Smooth muscle cell (in vitro differentiated cells): ENCODE measurements at regions not wholly inside any gene's neighbourhood (a gene's known extent, or its start where the extent isn't known, plus 50 kb on each side); places are given as distances from the start of the nearest gene placed in this dataset.

ENCODE experiments used
- DNase-seq: peaks from one replicate; lab custom pipeline; 2025; ENCODE audit not compliant: unreplicated experiment; lab: John Stamatoyannopoulos, UW
- H2AFZ ChIP-seq: fragments of 200-600 bp; sonication (generic); 2 replicates; pipeline ENCODE4 v1.6.0; 2016; ENCODE audit warnings: antibody characterized with exemption, low read depth, mild to moderate bottlenecking
- H3F3A ChIP-seq: fragments of 200-600 bp; sonication (generic); 2 replicates; pipeline ENCODE4 v1.6.0; 2017; ENCODE audit warnings: antibody characterized with exemption, low read depth
- H3K27ac ChIP-seq: fragments of 200-600 bp; sonication (generic); 2 replicates; pipeline ENCODE4 v1.5.1; 2016; ENCODE audit warnings: low read depth, mild to moderate bottlenecking
- H3K27me3 ChIP-seq: fragments of 200-600 bp; sonication (generic); 2 replicates; pipeline ENCODE4 v1.6.1; 2016; ENCODE audit warnings: low read depth, mild to moderate bottlenecking
- H3K36me3 ChIP-seq: fragments of 200-600 bp; sonication (generic); 2 replicates; pipeline ENCODE4 v1.5.1; 2016; ENCODE audit warnings: low read depth
- H3K4me1 ChIP-seq: fragments of 200-600 bp; sonication (generic); 2 replicates; pipeline ENCODE4 v1.5.1; 2016; ENCODE audit warnings: low read depth
- H3K4me2 ChIP-seq: fragments of 200-600 bp; sonication (generic); 2 replicates; pipeline ENCODE4 v1.6.0; 2016; ENCODE audit warnings: mild to moderate bottlenecking
- H3K4me3 ChIP-seq: fragments of 200-600 bp; sonication (generic); 2 replicates; pipeline ENCODE4 v1.5.1; 2016; ENCODE audit warnings: mild to moderate bottlenecking
- H3K79me2 ChIP-seq: fragments of 200-600 bp; sonication (generic); 2 replicates; pipeline ENCODE4 v1.6.0; 2016; ENCODE audit warnings: low read depth, mild to moderate bottlenecking
- H3K9ac ChIP-seq: fragments of 200-600 bp; sonication (generic); 2 replicates; pipeline ENCODE4 v1.6.0; 2016; ENCODE audit warnings: low read depth
- H3K9me3 ChIP-seq: fragments of 200-600 bp; sonication (generic); replicated peaks from 2 replicates; pipeline ENCODE4 v1.5.1; 2016; ENCODE audit warnings: low read depth
- H4K20me1 ChIP-seq: fragments of 200-600 bp; sonication (generic); 2 replicates; pipeline ENCODE4 v1.6.0; 2016; ENCODE audit warnings: low read depth
- CTCF ChIP-seq: fragments of 200-600 bp; sonication (generic); IDR thresholded peaks from 2 replicates; pipeline ENCODE4 v1.5.1; 2017; ENCODE audit warnings: borderline replicate concordance, mild to moderate bottlenecking, antibody characterized with exemption; ENCODE audit not compliant: insufficient read depth, poor library complexity, severe bottlenecking
- WGBS: methylation state at CpG from one replicate; pipeline ENCODE4 v1.1.7; 2016; ENCODE audit warnings: low lambda C conversion rate; 5-methylcytosine and 5-hydroxymethylcytosine counted together

- H4K20me1 ChIP-seq = no peaks in the 10 kb centered on the region
- H3K27ac ChIP-seq = no peak overlapping the region
- no peaks in the 10 kb centered on the region for H3K36me3 ChIP-seq
- H3K79me2 ChIP-seq = no peaks in the 10 kb centered on the region
- no peak overlapping the region for H3K4me2 ChIP-seq
- H3K27me3 ChIP-seq = no peaks in the 10 kb centered on the region
- H3K9me3 ChIP-seq = peaks cover 15% of the 10 kb centered on the region
- DNase-seq = no peak
- no peaks in the 10 kb centered on the region for H3K4me1 ChIP-seq
- H3K9ac ChIP-seq = no peak overlapping the region
- H3K4me3 ChIP-seq = no peak overlapping the region
- H2AFZ ChIP-seq = no peak overlapping the region
- 80% methylated on average over 3 of the region's 3 CpGs for WGBS
- TF ChIP-seq CTCF = no peak
- H3F3A ChIP-seq = no peaks in the 10 kb centered on the region
Measured at GRCh38 chr22:47976219-47976618, 1213.8 kb downstream of the TBC1D22A start.

- no peak for TF ChIP-seq CTCF
- no peak overlapping the region for H3K27ac ChIP-seq
- no peaks in the 10 kb centered on the region for H3K4me1 ChIP-seq
- H3K9ac ChIP-seq = no peak overlapping the region
- no peaks in the 10 kb centered on the region for H4K20me1 ChIP-seq
- no peaks in the 10 kb centered on the region for H3K9me3 ChIP-seq
- H3K36me3 ChIP-seq = no peaks in the 10 kb centered on the region
- H3K4me2 ChIP-seq = no peak overlapping the region
- no peaks in the 10 kb centered on the region for H3F3A ChIP-seq
- H2AFZ ChIP-seq = no peak overlapping the region
- no peak overlapping the region for H3K4me3 ChIP-seq
- no peak for DNase-seq
- no peaks in the 10 kb centered on the region for H3K27me3 ChIP-seq
- H3K79me2 ChIP-seq = no peaks in the 10 kb centered on the region
- 78% methylated on average over 4 of the region's 4 CpGs for WGBS
Measured at GRCh38 chr22:47967831-47968230, 1205.4 kb downstream of the TBC1D22A start.

- Histone ChIP-seq H3K4me2 (no peak overlapping the region), H3K4me3 (no peak overlapping the region), H3K79me2 (no peaks in the 10 kb centered on the region), H3K36me3 (no peaks in the 10 kb centered on the region), H3K4me1 (no peaks in the 10 kb centered on the region), H2AFZ (no peak overlapping the region), H3K9ac (no peak overlapping the region), H3K27ac (no peak overlapping the region), H3K9me3 (no peaks in the 10 kb centered on the region), H3F3A (no peaks in the 10 kb centered on the region), H4K20me1 (no peaks in the 10 kb centered on the region), H3K27me3 (no peaks in the 10 kb centered on the region)
- no peak for DNase-seq
- WGBS = 83% methylated on average over 6 of the region's 6 CpGs
- no peak for TF ChIP-seq CTCF
Measured at GRCh38 chr22:47966316-47966715, 1203.9 kb downstream of the TBC1D22A start.

- no peaks in the 10 kb centered on the region for H3K27me3 ChIP-seq
- no peak overlapping the region for H3K27ac ChIP-seq
- no peaks in the 10 kb centered on the region for H3K9me3 ChIP-seq
- DNase-seq = no peak
- no peak for TF ChIP-seq CTCF
- no peak overlapping the region for H3K4me2 ChIP-seq
- no peaks in the 10 kb centered on the region for H3K79me2 ChIP-seq
- no peak overlapping the region for H3K4me3 ChIP-seq
- H3K4me1 ChIP-seq = no peaks in the 10 kb centered on the region
- 80% methylated on average over 3 of the region's 3 CpGs for WGBS
- no peaks in the 10 kb centered on the region for H4K20me1 ChIP-seq
- H3K9ac ChIP-seq = no peak overlapping the region
- no peaks in the 10 kb centered on the region for H3F3A ChIP-seq
- H2AFZ ChIP-seq = no peak overlapping the region
- H3K36me3 ChIP-seq = no peaks in the 10 kb centered on the region
Measured at GRCh38 chr22:47965896-47966295, 1203.4 kb downstream of the TBC1D22A start.
